ENCODE measurements at regions not wholly inside any gene's neighbourhood (a gene's known extent, or its start where the extent isn't known, plus 50 kb on each side); places are given as distances from the start of the nearest gene placed in this dataset.

- Histone ChIP-seq H3K36me3 (ENCODE audit: control insufficient read depth, insufficient read depth, low read length) (no peaks in the 10 kb centered on the region), H3K9ac (ENCODE audit: low read length) (no peak overlapping the region), H2BK120ac (ENCODE audit: low read depth, low read length) (no peak overlapping the region), H4K5ac (ENCODE audit: low read length) (no peak overlapping the region), H3K4me3 (ENCODE audit: low read length) (no peak overlapping the region), H2BK15ac (replicated peaks; ENCODE audit: low read depth) (no peak overlapping the region), H3K4ac (ENCODE audit: low read depth, low read length) (no peak overlapping the region), H3K18ac (ENCODE audit: low read length) (no peak overlapping the region), H2AK5ac (ENCODE audit: low read length) (no peak overlapping the region), H3K27me3 (ENCODE audit: insufficient read depth, low read length, poor library complexity) (no peaks in the 10 kb centered on the region), H3K79me2 (ENCODE audit: control insufficient read depth, insufficient read depth, low read length) (no peaks in the 10 kb centered on the region), H4K8ac (ENCODE audit: low read depth, low read length) (no peak overlapping the region), H3K4me1 (ENCODE audit: control insufficient read depth, low read depth, low read length) (peaks cover 4% of the 10 kb centered on the region), H3K79me1 (ENCODE audit: low read length) (no peaks in the 10 kb centered on the region), H2BK5ac (ENCODE audit: low read length) (no peak overlapping the region), H3K23ac (ENCODE audit: low read length) (no peak overlapping the region), H3K56ac (ENCODE audit: low read length) (no peak overlapping the region), H3K27ac (ENCODE audit: low read depth, low read length) (no peak overlapping the region), H3K4me2 (ENCODE audit: low read length) (no peak overlapping the region)
- no CpG with 5 or more reads among the region's 1 CpG for WGBS (ENCODE audit: extremely low coverage, insufficient coverage, low lambda C conversion rate)
- DNase-seq = peak; percentile 53
Measured at GRCh38 chr17:12386225-12386624, 279.5 kb upstream of the MYOCD start.

DNA sequence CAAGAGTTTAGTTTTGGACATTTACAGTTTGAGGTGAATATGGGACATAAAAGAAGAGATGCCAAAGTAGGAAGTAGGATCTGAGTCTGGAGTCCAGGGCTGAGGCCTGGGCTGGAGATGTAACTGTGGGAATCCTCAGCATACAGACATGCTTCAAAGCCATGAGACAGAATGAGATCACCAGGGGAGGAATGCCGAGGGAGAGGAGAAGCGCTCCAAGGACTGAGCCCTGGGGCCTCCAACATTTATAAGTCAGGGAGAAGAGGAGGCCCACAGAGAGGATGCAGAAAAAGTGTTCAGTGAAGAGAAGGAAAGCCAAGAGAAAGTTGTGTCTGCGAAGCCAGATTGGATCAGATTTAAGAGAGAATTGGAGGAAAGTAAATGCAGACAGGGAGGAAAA, 277.5 kb upstream of the MYOCD start:
- Histone ChIP-seq H3K27ac (ENCODE audit: low read depth, low read length) (no peak overlapping the region), H3K79me1 (ENCODE audit: low read length) (no peaks in the 10 kb centered on the region), H4K8ac (ENCODE audit: low read depth, low read length) (no peak overlapping the region), H3K4me3 (ENCODE audit: low read length) (no peak overlapping the region), H3K4ac (ENCODE audit: low read depth, low read length) (no peak overlapping the region), H2AK5ac (ENCODE audit: low read length) (no peak overlapping the region), H3K18ac (ENCODE audit: low read length) (no peak overlapping the region), H2BK5ac (ENCODE audit: low read length) (no peak overlapping the region), H3K27me3 (ENCODE audit: insufficient read depth, low read length, poor library complexity) (no peaks in the 10 kb centered on the region), H2BK120ac (ENCODE audit: low read depth, low read length) (no peak overlapping the region), H3K4me2 (ENCODE audit: low read length) (no peak overlapping the region), H3K56ac (ENCODE audit: low read length) (no peak overlapping the region), H3K23ac (ENCODE audit: low read length) (no peak overlapping the region), H3K4me1 (ENCODE audit: control insufficient read depth, low read depth, low read length) (peaks cover 4% of the 10 kb centered on the region), H3K9ac (ENCODE audit: low read length) (no peak overlapping the region), H4K5ac (ENCODE audit: low read length) (no peak overlapping the region), H3K36me3 (ENCODE audit: control insufficient read depth, insufficient read depth, low read length) (no peaks in the 10 kb centered on the region), H2BK15ac (replicated peaks; ENCODE audit: low read depth) (no peak overlapping the region), H3K79me2 (ENCODE audit: control insufficient read depth, insufficient read depth, low read length) (no peaks in the 10 kb centered on the region)
- no CpG with 5 or more reads among the region's 3 CpGs for WGBS (ENCODE audit: extremely low coverage, insufficient coverage, low lambda C conversion rate)
- DNase-seq = peak; percentile 46

- no peak overlapping the region for H2BK15ac ChIP-seq (replicated peaks; ENCODE audit: low read depth)
- no peak overlapping the region for H3K4me3 ChIP-seq (ENCODE audit: low read length)
- H2BK120ac ChIP-seq (ENCODE audit: low read depth, low read length) = no peak overlapping the region
- no peak overlapping the region for H2BK5ac ChIP-seq (ENCODE audit: low read length)
- H3K9ac ChIP-seq (ENCODE audit: low read length) = no peak overlapping the region
- H3K56ac ChIP-seq (ENCODE audit: low read length) = no peak overlapping the region
- H3K36me3 ChIP-seq (ENCODE audit: control insufficient read depth, insufficient read depth, low read length) = no peaks in the 10 kb centered on the region
- H3K79me1 ChIP-seq (ENCODE audit: low read length) = no peaks in the 10 kb centered on the region
- H3K27me3 ChIP-seq (ENCODE audit: insufficient read depth, low read length, poor library complexity) = no peaks in the 10 kb centered on the region
- H3K23ac ChIP-seq (ENCODE audit: low read length) = no peak overlapping the region
- DNase-seq = no peak
- H3K4ac ChIP-seq (ENCODE audit: low read depth, low read length) = no peak overlapping the region
- H3K4me2 ChIP-seq (ENCODE audit: low read length) = no peak overlapping the region
- H2AK5ac ChIP-seq (ENCODE audit: low read length) = no peak overlapping the region
- H4K8ac ChIP-seq (ENCODE audit: low read depth, low read length) = no peak overlapping the region
- no peak overlapping the region for H3K18ac ChIP-seq (ENCODE audit: low read length)
- no peaks in the 10 kb centered on the region for H3K79me2 ChIP-seq (ENCODE audit: control insufficient read depth, insufficient read depth, low read length)
- no peak overlapping the region for H3K27ac ChIP-seq (ENCODE audit: low read depth, low read length)
- H3K4me1 ChIP-seq (ENCODE audit: control insufficient read depth, low read depth, low read length) = peaks cover 4% of the 10 kb centered on the region
- no peak overlapping the region for H4K5ac ChIP-seq (ENCODE audit: low read length)
- WGBS (ENCODE audit: extremely low coverage, insufficient coverage, low lambda C conversion rate) = no CpG with 5 or more reads among the region's 2 CpGs
Measured at GRCh38 chr17:12389421-12389820, 276.3 kb upstream of the MYOCD start.

- Histone ChIP-seq H4K8ac (ENCODE audit: low read depth, low read length) (no peak overlapping the region), H4K5ac (ENCODE audit: low read length) (no peak overlapping the region), H3K27me3 (ENCODE audit: insufficient read depth, low read length, poor library complexity) (no peaks in the 10 kb centered on the region), H2BK5ac (ENCODE audit: low read length) (no peak overlapping the region), H3K27ac (ENCODE audit: low read depth, low read length) (no peak overlapping the region), H3K36me3 (ENCODE audit: control insufficient read depth, insufficient read depth, low read length) (no peaks in the 10 kb centered on the region), H3K4ac (ENCODE audit: low read depth, low read length) (no peak overlapping the region), H3K79me2 (ENCODE audit: control insufficient read depth, insufficient read depth, low read length) (no peaks in the 10 kb centered on the region), H3K4me3 (ENCODE audit: low read length) (no peak overlapping the region), H3K56ac (ENCODE audit: low read length) (no peak overlapping the region), H3K4me2 (ENCODE audit: low read length) (no peak overlapping the region), H3K18ac (ENCODE audit: low read length) (no peak overlapping the region), H2BK120ac (ENCODE audit: low read depth, low read length) (no peak overlapping the region), H3K79me1 (ENCODE audit: low read length) (no peaks in the 10 kb centered on the region), H3K9ac (ENCODE audit: low read length) (no peak overlapping the region), H3K4me1 (ENCODE audit: control insufficient read depth, low read depth, low read length) (peaks cover 4% of the 10 kb centered on the region), H2AK5ac (ENCODE audit: low read length) (no peak overlapping the region), H2BK15ac (replicated peaks; ENCODE audit: low read depth) (no peak overlapping the region), H3K23ac (ENCODE audit: low read length) (no peak overlapping the region)
- 100% methylated on average over 1 of the region's 4 CpGs for WGBS (ENCODE audit: extremely low coverage, insufficient coverage, low lambda C conversion rate)
- no peak for DNase-seq
Measured at GRCh38 chr17:12390631-12391030, 275.1 kb upstream of the MYOCD start.

- Histone ChIP-seq H3K4me2 (ENCODE audit: low read length) (no peak overlapping the region), H3K4ac (ENCODE audit: low read depth, low read length) (no peak overlapping the region), H4K5ac (ENCODE audit: low read length) (no peak overlapping the region), H3K79me1 (ENCODE audit: low read length) (no peaks in the 10 kb centered on the region), H2AK5ac (ENCODE audit: low read length) (no peak overlapping the region), H3K79me2 (ENCODE audit: control insufficient read depth, insufficient read depth, low read length) (no peaks in the 10 kb centered on the region), H3K56ac (ENCODE audit: low read length) (no peak overlapping the region), H2BK15ac (replicated peaks; ENCODE audit: low read depth) (no peak overlapping the region), H2BK120ac (ENCODE audit: low read depth, low read length) (no peak overlapping the region), H3K27ac (ENCODE audit: low read depth, low read length) (no peak overlapping the region), H4K8ac (ENCODE audit: low read depth, low read length) (no peak overlapping the region), H3K9ac (ENCODE audit: low read length) (no peak overlapping the region), H3K4me3 (ENCODE audit: low read length) (no peak overlapping the region), H3K18ac (ENCODE audit: low read length) (no peak overlapping the region), H3K36me3 (ENCODE audit: control insufficient read depth, insufficient read depth, low read length) (no peaks in the 10 kb centered on the region), H3K4me1 (ENCODE audit: control insufficient read depth, low read depth, low read length) (peaks cover under 1% of the 10 kb centered on the region), H3K27me3 (ENCODE audit: insufficient read depth, low read length, poor library complexity) (no peaks in the 10 kb centered on the region), H3K23ac (ENCODE audit: low read length) (no peak overlapping the region), H2BK5ac (ENCODE audit: low read length) (no peak overlapping the region)
- DNase-seq = no peak
- WGBS (ENCODE audit: extremely low coverage, insufficient coverage, low lambda C conversion rate) = no CpG with 5 or more reads among the region's 3 CpGs
Measured at GRCh38 chr17:12391468-12391867, 274.2 kb upstream of the MYOCD start.

DNA sequence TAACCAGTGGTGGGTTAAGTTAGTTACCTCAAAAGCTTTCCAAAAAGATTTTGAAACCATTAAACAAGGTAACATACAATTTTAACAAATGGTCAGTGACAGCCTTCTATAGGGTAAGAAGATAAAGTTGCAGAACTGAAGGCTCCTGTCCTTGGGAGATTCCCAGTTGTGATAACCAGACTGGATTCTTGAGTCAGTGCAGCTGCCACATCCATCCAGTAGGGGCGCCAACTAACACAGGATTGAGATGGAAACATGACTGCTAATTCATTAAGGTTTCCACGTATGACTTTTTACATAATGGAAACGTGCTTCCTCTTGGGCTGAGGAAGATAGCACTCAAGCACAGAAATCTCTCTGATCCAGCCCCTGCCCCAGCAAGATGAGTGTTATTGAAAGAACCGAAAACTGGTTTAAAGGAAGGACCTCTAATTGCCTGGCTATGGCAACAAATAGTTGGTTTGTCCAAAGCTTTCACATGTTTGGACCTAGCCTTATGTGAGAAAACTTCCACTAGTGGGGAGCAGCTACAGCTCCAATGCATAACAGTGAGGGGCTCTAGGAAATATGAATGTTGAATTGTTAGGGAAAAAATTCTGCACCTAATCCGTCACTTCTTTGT, 269.8 kb upstream of the MYOCD start:
- H4K8ac ChIP-seq (ENCODE audit: low read depth, low read length) = no peak overlapping the region
- no peak overlapping the region for H2AK5ac ChIP-seq (ENCODE audit: low read length)
- no peaks in the 10 kb centered on the region for H3K79me1 ChIP-seq (ENCODE audit: low read length)
- no peak overlapping the region for H3K4me2 ChIP-seq (ENCODE audit: low read length)
- H3K4ac ChIP-seq (ENCODE audit: low read depth, low read length) = no peak overlapping the region
- no peaks in the 10 kb centered on the region for H3K79me2 ChIP-seq (ENCODE audit: control insufficient read depth, insufficient read depth, low read length)
- H3K27me3 ChIP-seq (ENCODE audit: insufficient read depth, low read length, poor library complexity) = no peaks in the 10 kb centered on the region
- no peaks in the 10 kb centered on the region for H3K4me1 ChIP-seq (ENCODE audit: control insufficient read depth, low read depth, low read length)
- H2BK120ac ChIP-seq (ENCODE audit: low read depth, low read length) = no peak overlapping the region
- no CpG with 5 or more reads among the region's 5 CpGs for WGBS (ENCODE audit: extremely low coverage, insufficient coverage, low lambda C conversion rate)
- peak; percentile 70 for DNase-seq
- no peaks in the 10 kb centered on the region for H3K36me3 ChIP-seq (ENCODE audit: control insufficient read depth, insufficient read depth, low read length)
- no peak overlapping the region for H3K56ac ChIP-seq (ENCODE audit: low read length)
- no peak overlapping the region for H3K9ac ChIP-seq (ENCODE audit: low read length)
- no peak overlapping the region for H2BK15ac ChIP-seq (replicated peaks; ENCODE audit: low read depth)
- no peak overlapping the region for H3K4me3 ChIP-seq (ENCODE audit: low read length)
- H3K23ac ChIP-seq (ENCODE audit: low read length) = no peak overlapping the region
- H3K27ac ChIP-seq (ENCODE audit: low read depth, low read length) = no peak overlapping the region
- H3K18ac ChIP-seq (ENCODE audit: low read length) = no peak overlapping the region
- no peak overlapping the region for H2BK5ac ChIP-seq (ENCODE audit: low read length)
- no peak overlapping the region for H4K5ac ChIP-seq (ENCODE audit: low read length)

Data from mesendoderm (in vitro differentiated cells).